ENCODE measurements at regions not wholly inside any gene's neighbourhood (a gene's known extent, or its start where the extent isn't known, plus 50 kb on each side); places are given as distances from the start of the nearest gene placed in this dataset.

- no peak for DNase-seq (ENCODE audit: low read depth in 2 of 2)
Observed at GRCh38 chr15:39246523-39246922, 334.4 kb upstream of the THBS1 start.

GRCh38 chr15:39247574-39247973 lies 333.3 kb upstream of the THBS1 start:
- peak; percentile 74 to 77 for DNase-seq (ENCODE audit: low read depth in 2 of 2)

GRCh38 chr15:39248204-39248603 lies 332.7 kb upstream of the THBS1 start:
- no peak for DNase-seq (ENCODE audit: low read depth in 2 of 2)

- DNase-seq (ENCODE audit: low read depth in 2 of 2), result no peak
Observed at GRCh38 chr15:39250001-39250400, 330.9 kb upstream of the THBS1 start.

GRCh38 chr15:39250460-39251186 lies 330.3 kb upstream of the THBS1 start:
- no peak for DNase-seq (ENCODE audit: low read depth in 2 of 2)

GRCh38 chr15:39251413-39252133 lies 329.3 kb upstream of the THBS1 start:
- DNase-seq (ENCODE audit: low read depth in 2 of 2), result no peak

- no peak for DNase-seq (ENCODE audit: low read depth in 2 of 2)
Observed at GRCh38 chr15:39252134-39252470, 328.8 kb upstream of the THBS1 start.

- DNase-seq (ENCODE audit: low read depth in 2 of 2), result no peak
Observed at GRCh38 chr15:39253552-39253951, 327.3 kb upstream of the THBS1 start.

GRCh38 chr15:39254181-39254580 lies 326.7 kb upstream of the THBS1 start:
- DNase-seq (ENCODE audit: low read depth in 2 of 2), result no peak

- DNase-seq (ENCODE audit: low read depth in 2 of 2), result no peak
Observed at GRCh38 chr15:39255760-39256159, 325.1 kb upstream of the THBS1 start.

GRCh38 chr15:39260391-39260790 lies 320.5 kb upstream of the THBS1 start:
- no peak for DNase-seq (ENCODE audit: low read depth in 2 of 2)

GRCh38 chr15:39260791-39261190 lies 320.1 kb upstream of the THBS1 start:
- DNase-seq (ENCODE audit: low read depth in 2 of 2), result no peak

GRCh38 chr15:39261397-39262183 lies 319.3 kb upstream of the THBS1 start:
- DNase-seq (ENCODE audit: low read depth in 2 of 2), result peak in 1 of 2 experiments; percentile 62

GRCh38 chr15:39262995-39263772 lies 317.7 kb upstream of the THBS1 start:
- peak; percentile 71 to 72 for DNase-seq (ENCODE audit: low read depth in 2 of 2)

- DNase-seq (ENCODE audit: low read depth in 2 of 2), result no peak
Observed at GRCh38 chr15:39265261-39265660, 315.6 kb upstream of the THBS1 start.

GRCh38 chr15:39266890-39267289 lies 314.0 kb upstream of the THBS1 start:
- no peak for DNase-seq (ENCODE audit: low read depth in 2 of 2)

- DNase-seq (ENCODE audit: low read depth in 2 of 2), result no peak
Observed at GRCh38 chr15:39267685-39268084, 313.2 kb upstream of the THBS1 start.

GRCh38 chr15:39269352-39269751 lies 311.5 kb upstream of the THBS1 start:
- DNase-seq (ENCODE audit: low read depth in 2 of 2), result no peak

GRCh38 chr15:39269821-39270220 lies 311.1 kb upstream of the THBS1 start:
- DNase-seq (ENCODE audit: low read depth in 2 of 2), result no peak

GRCh38 chr15:39270221-39270855 lies 310.5 kb upstream of the THBS1 start:
- no peak for DNase-seq (ENCODE audit: low read depth in 2 of 2)

GRCh38 chr15:39270934-39271333 lies 309.9 kb upstream of the THBS1 start:
- peak; percentile 85 to 88 for DNase-seq (ENCODE audit: low read depth in 2 of 2)

Data from fibroblast of skin of left quadriceps (primary cell).